Peyer's patch (tissue), 4 donors: ENCODE measurements at regions not wholly inside any gene's neighbourhood (a gene's known extent, or its start where the extent isn't known, plus 50 kb on each side); places are given as distances from the start of the nearest gene placed in this dataset.

Source experiments
- DNase-seq, 3 donors: peaks; one replicate each; pipeline ENCODE4 v3.0.0-alpha.2; 2017 to 2019
- H3K27ac ChIP-seq, 4 donors: fragments of 200-600 bp; sonication (generic); one replicate each; pipeline ENCODE4 v1.5.1; 2016 to 2019
- H3K27me3 ChIP-seq, 2 donors: fragments of 200-600 bp; sonication (generic); one replicate each; pipeline ENCODE4 v1.5.1; 2019
- H3K36me3 ChIP-seq, 3 donors: fragments of 200-600 bp; sonication (generic); one replicate each; pipeline ENCODE4 v1.5.1; 2016 to 2019
- H3K4me1 ChIP-seq, 4 donors: fragments of 200-600 bp; sonication (generic); one replicate each; pipeline ENCODE4 v1.5.1; 2016 to 2019
- H3K4me3 ChIP-seq, 4 donors: fragments of 200-600 bp; sonication (generic); 1 replicate in 3 of 4; 2 replicates in 1 of 4; pipeline ENCODE4 v1.5.1; 2016 to 2019; ENCODE audit warnings: mild to moderate bottlenecking in 1 of 4
- H3K9me3 ChIP-seq, 4 donors: fragments of 200-600 bp; sonication (generic); one replicate each; pipeline ENCODE4 v1.5.1; 2016 to 2019; ENCODE audit warnings: mild to moderate bottlenecking in 1 of 4
- CTCF ChIP-seq, 6 experiments: fragments of 450-650 bp in 4 of 6; fragments of 200-600 bp in 2 of 6; sonication (generic) in 1 of 6; IDR thresholded peaks; one replicate each; pipeline ENCODE4 v1.5.1; 2017 to 2019; ENCODE audit warnings: antibody characterized with exemption in 6 of 6, mild to moderate bottlenecking in 3 of 6, moderate library complexity in 1 of 6
- POLR2A ChIP-seq, 2 donors: fragments of 450-650 bp; IDR thresholded peaks; one replicate each; pipeline ENCODE4 v1.5.1; 2017; ENCODE audit warnings: antibody characterized with exemption in 2 of 2, mild to moderate bottlenecking in 2 of 2, moderate library complexity in 2 of 2

GRCh38 chr17:34416116-34416515 is 53.1 kb upstream of the CCL1 start:
- Histone ChIP-seq H3K36me3 (no peaks in the 10 kb centered on the region), H3K4me3 (no peak overlapping the region), H3K27ac (no peak overlapping the region), H3K4me1 (no peaks in the 10 kb centered on the region), H3K9me3 (no peaks in the 10 kb centered on the region), H3K27me3 (no peaks in the 10 kb centered on the region)
- DNase-seq: no peak
- TF ChIP-seq CTCF (IDR thresholded peaks at IDR 0.05) (no peak), POLR2A (IDR thresholded peaks at IDR 0.05) (no peak)

- Histone ChIP-seq H3K36me3 (no peaks in the 10 kb centered on the region), H3K27ac (no peak overlapping the region), H3K4me3 (no peak overlapping the region), H3K9me3 (no peaks in the 10 kb centered on the region), H3K27me3 (no peaks in the 10 kb centered on the region), H3K4me1 (no peaks in the 10 kb centered on the region)
- no peak for DNase-seq
- no peak for TF ChIP-seq POLR2A (IDR thresholded peaks at IDR 0.05)
- no peak for TF ChIP-seq CTCF (IDR thresholded peaks at IDR 0.05)
Measured at GRCh38 chr17:34414339-34414738, 51.3 kb upstream of the CCL1 start.

GRCh38 chr17:34413443-34414119 is 50.5 kb upstream of the CCL1 start:
- no peaks in the 10 kb centered on the region for H3K9me3 ChIP-seq
- DNase-seq: no peak
- no peaks in the 10 kb centered on the region for H3K4me1 ChIP-seq
- TF ChIP-seq POLR2A (IDR thresholded peaks at IDR 0.05) (no peak), CTCF (IDR thresholded peaks at IDR 0.05) (no peak)
- H3K4me3 ChIP-seq: no peak overlapping the region
- H3K27ac ChIP-seq: no peak overlapping the region
- no peaks in the 10 kb centered on the region for H3K27me3 ChIP-seq
- H3K36me3 ChIP-seq: no peaks in the 10 kb centered on the region

GRCh38 chr17:34412965-34413441 is 50.0 kb upstream of the CCL1 start:
- H3K27me3 ChIP-seq: no peaks in the 10 kb centered on the region
- no peaks in the 10 kb centered on the region for H3K9me3 ChIP-seq
- H3K27ac ChIP-seq: no peak overlapping the region
- H3K4me1 ChIP-seq: no peaks in the 10 kb centered on the region
- no peaks in the 10 kb centered on the region for H3K36me3 ChIP-seq
- H3K4me3 ChIP-seq: no peak overlapping the region
- DNase-seq: no peak
- TF ChIP-seq POLR2A (IDR thresholded peaks at IDR 0.05) (no peak), CTCF (IDR thresholded peaks at IDR 0.05) (no peak)
